RWPE1 (cell line): ENCODE measurements at regions not wholly inside any gene's neighbourhood (a gene's known extent, or its start where the extent isn't known, plus 50 kb on each side); places are given as distances from the start of the nearest gene placed in this dataset.

Source experiments
- CTCF ChIA-PET: fragments of 350-600 bp; sonication (Branson Sonifier 250); formaldehyde crosslinking; extraction: SDS; loops from one replicate; lab custom pipeline; 2021; lab: Yijun Ruan, JAX
- POLR2A ChIA-PET: fragments of 400-600 bp; formaldehyde crosslinking; extraction: SDS; loops from one replicate; lab custom pipeline; 2020; ENCODE audit warnings: antibody characterized with exemption; ENCODE audit not compliant: low non-redundant PET; lab: Yijun Ruan, JAX
- DNase-seq: peaks from one replicate; pipeline ENCODE4 v3.0.0; 2012; ENCODE audit warnings: low spot score
- H3K27ac ChIP-seq: fragments of 450-650 bp; 2 replicates; pipeline ENCODE4 v1.5.1; 2017
- TF ChIP-seq, protein P1 (sequence below): fragments of 450-650 bp; conservative IDR thresholded peaks from 2 replicates; pipeline ENCODE4 v1.5.1; 2017; ENCODE audit warnings: low read depth, mild to moderate bottlenecking

- ChIA-PET POLR2A (no interaction called here), CTCF (no interaction called here)
- no peak for DNase-seq
Observed at GRCh38 chr12:102781117-102781516, 135.9 kb downstream of the PAH start.

GRCh38 chr12:102776041-102776440 lies 141.0 kb downstream of the PAH start:
- H3K27ac ChIP-seq: no peak overlapping the region
- DNase-seq: no peak
- TF ChIP-seq, protein P1, sequence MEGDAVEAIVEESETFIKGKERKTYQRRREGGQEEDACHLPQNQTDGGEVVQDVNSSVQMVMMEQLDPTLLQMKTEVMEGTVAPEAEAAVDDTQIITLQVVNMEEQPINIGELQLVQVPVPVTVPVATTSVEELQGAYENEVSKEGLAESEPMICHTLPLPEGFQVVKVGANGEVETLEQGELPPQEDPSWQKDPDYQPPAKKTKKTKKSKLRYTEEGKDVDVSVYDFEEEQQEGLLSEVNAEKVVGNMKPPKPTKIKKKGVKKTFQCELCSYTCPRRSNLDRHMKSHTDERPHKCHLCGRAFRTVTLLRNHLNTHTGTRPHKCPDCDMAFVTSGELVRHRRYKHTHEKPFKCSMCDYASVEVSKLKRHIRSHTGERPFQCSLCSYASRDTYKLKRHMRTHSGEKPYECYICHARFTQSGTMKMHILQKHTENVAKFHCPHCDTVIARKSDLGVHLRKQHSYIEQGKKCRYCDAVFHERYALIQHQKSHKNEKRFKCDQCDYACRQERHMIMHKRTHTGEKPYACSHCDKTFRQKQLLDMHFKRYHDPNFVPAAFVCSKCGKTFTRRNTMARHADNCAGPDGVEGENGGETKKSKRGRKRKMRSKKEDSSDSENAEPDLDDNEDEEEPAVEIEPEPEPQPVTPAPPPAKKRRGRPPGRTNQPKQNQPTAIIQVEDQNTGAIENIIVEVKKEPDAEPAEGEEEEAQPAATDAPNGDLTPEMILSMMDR: no peak
- ChIA-PET POLR2A (no interaction called here), CTCF (no interaction called here)

More at GRCh38 chr12:102781117-102781516, 135.9 kb downstream of the PAH start:
- TF ChIP-seq, protein P1: no peak
- no peak overlapping the region for H3K27ac ChIP-seq

DNA sequence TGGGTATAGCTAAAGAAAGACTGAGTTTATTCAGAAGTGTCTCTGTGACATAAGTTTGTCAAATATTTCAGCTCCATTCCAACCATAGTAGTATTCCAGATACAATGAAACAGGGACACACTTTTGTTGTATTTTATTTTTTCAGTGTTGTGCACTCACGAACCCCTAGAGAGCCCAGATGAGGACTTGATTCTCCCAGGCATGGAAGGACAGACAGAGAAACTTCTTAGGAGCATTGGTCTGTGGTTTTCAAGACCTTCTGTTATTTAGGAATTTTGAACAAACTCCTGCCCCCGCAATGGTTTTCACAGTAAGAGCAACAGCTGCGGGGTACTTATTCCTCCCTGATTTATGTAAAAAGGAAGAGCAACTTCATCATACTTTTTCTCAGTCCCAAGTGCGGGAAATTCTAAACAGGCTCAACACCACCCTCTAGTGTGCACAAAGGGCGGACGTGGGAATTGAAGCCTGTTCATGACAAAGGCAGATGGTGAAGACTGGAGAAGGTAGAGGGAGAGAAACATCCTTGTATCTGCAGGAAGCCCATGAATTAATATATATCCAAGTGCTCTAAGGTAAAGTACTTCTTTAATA lies 147.6 kb downstream of the PAH start:
- ChIA-PET CTCF (interaction anchor here (0.7 to 1.0 kb wide), 5 partner anchors 10 to 852 kb away, joined by 3 to 6 read pairs (median 4); no protein-coding TSS in a partner anchor), POLR2A (no interaction called here)
- DNase-seq: peak; percentile 56
- TF ChIP-seq, protein P1: peak; percentile 50
- no peak overlapping the region for H3K27ac ChIP-seq

DNA sequence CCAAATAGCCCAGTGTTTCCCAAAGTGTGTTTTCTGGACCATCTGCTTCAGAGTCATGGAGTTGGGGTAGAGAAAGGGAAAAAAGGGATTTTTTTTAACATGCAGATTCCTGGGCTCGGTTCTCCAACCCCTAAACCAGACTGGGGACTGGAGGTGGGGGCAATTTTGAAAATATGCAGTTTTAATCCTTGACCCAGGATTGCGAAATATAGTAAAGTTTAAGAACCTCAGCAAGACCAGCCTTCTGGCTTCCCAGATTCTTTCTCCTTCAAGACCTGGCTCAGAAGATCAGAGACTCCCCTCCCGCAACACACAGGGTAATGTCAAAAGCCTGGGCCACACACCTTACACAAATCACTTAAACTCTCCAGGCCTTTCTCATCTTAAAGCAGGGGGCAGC lies 150.1 kb downstream of the PAH start:
- ChIA-PET CTCF (no interaction called here), POLR2A (no interaction called here)
- TF ChIP-seq, protein P1: no peak
- no peak overlapping the region for H3K27ac ChIP-seq
- DNase-seq: no peak

DNA sequence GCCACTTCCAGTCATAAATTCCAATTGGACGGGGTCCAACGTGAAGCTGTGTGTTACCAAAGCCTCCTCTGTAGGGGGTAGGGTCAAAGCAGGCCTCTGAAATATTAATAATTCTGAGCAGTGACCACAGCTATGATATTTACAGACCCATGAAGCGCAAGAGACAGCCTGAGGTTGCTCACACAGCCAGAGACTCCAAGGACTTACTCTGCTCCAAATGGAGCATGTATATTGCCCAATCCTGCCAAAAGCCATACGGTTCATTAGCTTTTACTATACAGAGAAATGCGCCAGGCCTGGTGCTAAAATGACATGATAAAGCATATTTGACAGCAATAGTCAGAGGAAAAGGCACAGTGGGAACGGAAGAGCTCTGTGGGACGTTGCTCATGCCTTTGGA lies 151.3 kb downstream of the PAH start:
- ChIA-PET CTCF (interaction anchor here (0.6 kb wide), 1 partner anchor 26 kb away, joined by 3 read pairs; no protein-coding TSS in a partner anchor), POLR2A (no interaction called here)
- no peak for DNase-seq
- TF ChIP-seq, protein P1: no peak
- H3K27ac ChIP-seq: no peak overlapping the region

- DNase-seq: no peak
- ChIA-PET CTCF (no interaction called here), POLR2A (no interaction called here)
- TF ChIP-seq, protein P1: no peak
- H3K27ac ChIP-seq: no peak overlapping the region
Observed at GRCh38 chr12:102763471-102763870, 153.6 kb downstream of the PAH start.
